ENCODE measurements at regions not wholly inside any gene's neighbourhood (a gene's known extent, or its start where the extent isn't known, plus 50 kb on each side); places are given as distances from the start of the nearest gene placed in this dataset.

- DNase-seq (ENCODE audit: low spot score) (no peak), ATAC-seq (ENCODE audit: insufficient number of reproducible peaks, low FRiP score, low read depth) (no peak)
- Histone ChIP-seq H3K27ac (no peak overlapping the region), H3K9me3 (peaks cover 10% of the 10 kb centered on the region), H3K4me3 (no peak overlapping the region), H3K4me1 (ENCODE audit: control insufficient read depth in 1 of 2, low read depth in 2 of 2) (no peaks in the 10 kb centered on the region), H3K36me3 (no peaks in the 10 kb centered on the region), H3K27me3 (replicated peaks; ENCODE audit: insufficient read depth) (no peaks in the 10 kb centered on the region)
- no peak for TF ChIP-seq CTCF (IDR thresholded peaks at IDR 0.05)
Measured at GRCh38 chr2:105490204-105490603, 91.4 kb upstream of the FHL2 start.

- ATAC-seq (ENCODE audit: insufficient number of reproducible peaks, low FRiP score, low read depth) (no peak), DNase-seq (ENCODE audit: low spot score) (no peak)
- Histone ChIP-seq H3K27ac (no peak overlapping the region), H3K9me3 (peaks cover 10% of the 10 kb centered on the region), H3K27me3 (replicated peaks; ENCODE audit: insufficient read depth) (no peaks in the 10 kb centered on the region), H3K4me1 (ENCODE audit: control insufficient read depth in 1 of 2, low read depth in 2 of 2) (no peaks in the 10 kb centered on the region), H3K36me3 (no peaks in the 10 kb centered on the region), H3K4me3 (no peak overlapping the region)
- TF ChIP-seq CTCF (IDR thresholded peaks at IDR 0.05): no peak
Measured at GRCh38 chr2:105489168-105489878, 90.5 kb upstream of the FHL2 start.

DNA sequence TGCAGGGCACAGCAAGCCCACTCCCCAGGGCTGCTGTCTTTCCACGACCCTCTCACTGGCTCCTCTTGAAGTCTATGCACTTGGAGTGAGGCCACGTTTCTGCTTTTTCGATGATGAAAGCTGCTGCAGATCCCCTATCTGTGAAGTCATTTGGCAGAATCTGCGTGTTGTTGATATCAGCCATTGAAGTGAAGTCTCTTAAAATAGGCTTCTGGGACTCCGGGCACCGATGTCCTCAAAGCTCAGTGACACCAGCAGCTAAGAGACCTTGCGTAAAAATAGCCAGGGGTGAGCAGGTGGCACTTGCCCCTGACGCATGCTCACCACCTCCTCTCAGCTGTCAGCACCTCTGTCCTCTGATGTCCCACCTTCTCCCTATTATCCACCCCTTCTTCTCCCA lies 89.4 kb upstream of the FHL2 start:
- TF ChIP-seq CTCF (IDR thresholded peaks at IDR 0.05): no peak
- DNase-seq (ENCODE audit: low spot score) (no peak), ATAC-seq (ENCODE audit: insufficient number of reproducible peaks, low FRiP score, low read depth) (no peak)
- H3K4me1 ChIP-seq (ENCODE audit: control insufficient read depth in 1 of 2, low read depth in 2 of 2): no peaks in the 10 kb centered on the region
- no peaks in the 10 kb centered on the region for H3K27me3 ChIP-seq (replicated peaks; ENCODE audit: insufficient read depth)
- no peaks in the 10 kb centered on the region for H3K36me3 ChIP-seq
- peaks cover 10% of the 10 kb centered on the region for H3K9me3 ChIP-seq
- H3K27ac ChIP-seq: no peak overlapping the region
- no peak overlapping the region for H3K4me3 ChIP-seq

DNA sequence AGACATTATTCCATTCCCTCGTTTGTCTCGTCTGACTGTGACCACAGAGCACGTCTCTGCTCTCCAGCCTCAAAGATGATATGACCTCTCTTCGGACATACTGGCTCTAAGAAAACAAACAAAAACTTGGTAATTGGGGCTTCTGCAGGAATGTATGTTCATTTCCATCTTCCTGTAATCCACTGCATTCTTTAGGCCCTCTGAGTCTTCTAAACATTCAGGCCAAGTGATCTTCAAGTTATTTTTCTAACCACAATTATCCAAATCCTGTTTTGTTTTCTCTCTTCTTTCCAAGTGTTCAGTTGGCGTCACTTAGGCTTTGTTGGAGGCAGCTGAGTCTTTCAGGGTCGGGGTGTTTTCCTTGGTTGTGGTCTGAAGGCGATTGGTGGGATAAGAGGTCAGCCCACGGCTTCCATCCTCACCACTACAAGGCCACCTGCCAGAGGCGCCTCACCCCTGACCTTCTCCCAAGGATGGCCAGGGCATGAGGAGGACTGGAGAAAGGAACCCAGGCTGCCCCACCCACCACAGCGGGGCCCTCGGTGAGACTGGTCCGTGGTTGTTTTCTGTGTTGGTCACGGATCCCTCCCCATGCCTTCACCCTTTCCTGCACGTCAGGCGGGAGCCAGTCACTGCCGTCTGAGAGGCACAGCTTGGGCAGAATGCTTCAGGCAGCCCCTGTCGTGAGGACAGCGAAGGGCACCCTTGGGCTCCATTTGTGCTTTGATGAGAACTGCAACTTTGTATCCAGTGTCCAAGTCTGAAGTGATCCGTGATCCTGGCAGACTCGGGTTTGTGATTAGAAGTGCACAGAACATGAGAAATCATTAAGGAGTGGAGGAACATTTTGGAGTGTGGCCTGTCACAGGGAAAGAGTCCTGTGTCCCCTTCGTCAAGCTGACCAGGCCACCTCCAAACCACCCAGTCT lies 88.6 kb upstream of the FHL2 start:
- no peak for DNase-seq (ENCODE audit: low spot score)
- Histone ChIP-seq H3K27me3 (replicated peaks; ENCODE audit: insufficient read depth) (no peaks in the 10 kb centered on the region), H3K4me1 (ENCODE audit: control insufficient read depth in 1 of 2, low read depth in 2 of 2) (no peaks in the 10 kb centered on the region), H3K36me3 (no peaks in the 10 kb centered on the region), H3K9me3 (peaks cover 3% of the 10 kb centered on the region), H3K4me3 (no peak overlapping the region), H3K27ac (no peak overlapping the region)
- ATAC-seq (ENCODE audit: insufficient number of reproducible peaks, low FRiP score, low read depth): no peak
- TF ChIP-seq CTCF (IDR thresholded peaks at IDR 0.05): no peak

- H3K9me3 ChIP-seq: no peaks in the 10 kb centered on the region
- DNase-seq (ENCODE audit: low spot score): no peak
- TF ChIP-seq CTCF (IDR thresholded peaks at IDR 0.05): no peak
- H3K4me1 ChIP-seq (ENCODE audit: control insufficient read depth in 1 of 2, low read depth in 2 of 2): no peaks in the 10 kb centered on the region
- no peaks in the 10 kb centered on the region for H3K27me3 ChIP-seq (replicated peaks; ENCODE audit: insufficient read depth)
- H3K4me3 ChIP-seq: no peak overlapping the region
- H3K27ac ChIP-seq: no peak overlapping the region
- H3K36me3 ChIP-seq: no peaks in the 10 kb centered on the region
- ATAC-seq (ENCODE audit: insufficient number of reproducible peaks, low FRiP score, low read depth): no peak
Measured at GRCh38 chr2:105486762-105487141, 87.9 kb upstream of the FHL2 start.
